K562 (cell line): ENCODE measurements at regions not wholly inside any gene's neighbourhood (a gene's known extent, or its start where the extent isn't known, plus 50 kb on each side); places are given as distances from the start of the nearest gene placed in this dataset.

Source experiments
- ATAC-seq: fragments of 200-7000 bp; cut with Tn5 transposase; 3 replicates; pipeline ENCODE4 v1.9.1; 2020; ENCODE audit warnings: moderate library complexity
- BruUV-seq: library from RNA; stranded (reverse); fragments of 400-500 nt; replicated peaks from 2 replicates; lab custom pipeline; 2021; lab: Mats Ljungman, UMichigan
- CTCF ChIA-PET: fragments of 300-600 bp; formaldehyde crosslinking; extraction: SDS; loops from one replicate; lab custom pipeline; 2021; ENCODE audit warnings: low intra/inter-chr PET ratio; lab: Yijun Ruan, JAX
- POLR2A ChIA-PET: fragments of 300-600, 350-650 bp; sonication (Branson Sonifier 250); formaldehyde crosslinking; extraction: SDS; loops from one replicate; lab custom pipeline; 2021; ENCODE audit warnings: antibody characterized with exemption, inconsistent platforms; lab: Yijun Ruan, JAX
- DNase-seq, 4 experiments: peaks; one replicate each; pipeline versions ENCODE4 v3.0.0 to v3.0.0-alpha.2; 2011 to 2018; ENCODE audit warnings: low spot score in 3 of 4, mixed read lengths in 3 of 4; ENCODE audit errors: extremely low read depth in 1 of 4
- FAIRE-seq: peaks from 2 replicates; lab custom pipeline; 2011; peaks lifted over from hg19 to GRCh38; lab: Jason Lieb, UNC
- H2AFZ ChIP-seq: 2 replicates; pipeline ENCODE4 v1.6.0; 2011; ENCODE audit warnings: low read depth, low read length, control low read depth, inconsistent platforms
- H3K27ac ChIP-seq: fragments of 200-600 bp; 3 replicates; pipeline ENCODE4 v1.8.0; 2011; ENCODE audit warnings: low read depth, mild to moderate bottlenecking, control low read depth, inconsistent platforms, low read length, moderate library complexity, mixed read lengths; ENCODE audit errors: extremely low read depth
- H3K27me3 ChIP-seq, 2 experiments: fragments of 300-600 bp in 1 of 2; 2 replicates in 1 of 2; 3 replicates in 1 of 2; pipeline versions ENCODE4 v1.6.0 to v1.8.0; 2011; ENCODE audit warnings: inconsistent platforms in 2 of 2, low read length in 2 of 2, mild to moderate bottlenecking in 1 of 2, mixed read lengths in 1 of 2, moderate library complexity in 1 of 2; ENCODE audit not compliant: control insufficient read depth in 2 of 2, insufficient read depth in 2 of 2
- H3K36me3 ChIP-seq: fragments of 300-600 bp; 3 replicates; pipeline ENCODE4 v1.8.0; 2011; ENCODE audit warnings: mild to moderate bottlenecking, low read length, inconsistent platforms; ENCODE audit not compliant: control insufficient read depth, insufficient read depth
- H3K4me1 ChIP-seq, 2 experiments: fragments of 200-600 bp in 1 of 2; replicated peaks in 1 of 2; 2 replicates in 1 of 2; 3 replicates in 1 of 2; pipeline versions ENCODE4 v1.5.1 to v1.8.0; 2011; ENCODE audit warnings: inconsistent platforms in 2 of 2, low read length in 2 of 2, mild to moderate bottlenecking in 1 of 2, mixed read lengths in 1 of 2, moderate library complexity in 1 of 2; ENCODE audit not compliant: control insufficient read depth in 2 of 2, insufficient read depth in 2 of 2
- H3K4me2 ChIP-seq: 2 replicates; pipeline ENCODE4 v1.6.1; 2011; ENCODE audit warnings: low read length, control low read depth, inconsistent platforms, mixed read lengths; ENCODE audit not compliant: insufficient read depth
- H3K4me3 ChIP-seq: fragments of 200-600 bp; sonication (generic), shearing (Covaris generic); 2 replicates; pipeline ENCODE4 v1.5.1; 2016; ENCODE audit warnings: control low read depth, inconsistent platforms
- H3K79me2 ChIP-seq: fragments of 200-600 bp; 3 replicates; pipeline ENCODE4 v1.8.0; 2011; ENCODE audit warnings: low read length, inconsistent platforms; ENCODE audit not compliant: control insufficient read depth, insufficient read depth
- H3K9ac ChIP-seq, 2 experiments: 2 replicates each; pipeline versions ENCODE4 v1.6.0 to v1.6.1; 2011; ENCODE audit warnings: low read depth in 2 of 2, low read length in 2 of 2, control low read depth in 1 of 2, inconsistent platforms in 1 of 2, mild to moderate bottlenecking in 1 of 2, mixed read lengths in 1 of 2; ENCODE audit not compliant: insufficient read depth in 1 of 2
- H3K9me1 ChIP-seq: one replicate; pipeline ENCODE4 v1.6.0; 2011; ENCODE audit warnings: inconsistent platforms, mild to moderate bottlenecking, low read length, moderate library complexity; ENCODE audit not compliant: control insufficient read depth, insufficient read depth
- H3K9me3 ChIP-seq: replicated peaks from 2 replicates; pipeline ENCODE4 v1.5.1; 2011; ENCODE audit warnings: low read depth, low read length, inconsistent platforms; ENCODE audit not compliant: control insufficient read depth, insufficient read depth
- H4K20me1 ChIP-seq: replicated peaks from 2 replicates; pipeline ENCODE4 v1.6.1; 2011; ENCODE audit warnings: low read length, inconsistent platforms, mixed read lengths; ENCODE audit not compliant: control insufficient read depth, insufficient read depth
- E2F1 ChIP-seq: sonication (generic); formaldehyde crosslinking; IDR thresholded peaks from 2 replicates; pipeline ENCODE4 v1.8.1; 2023; ENCODE audit warnings: mild to moderate bottlenecking, missing genetic modification reagents, moderate library complexity
- E2F4 ChIP-seq: sonication (generic); formaldehyde crosslinking; IDR thresholded peaks from 2 replicates; pipeline ENCODE4 v1.8.0; 2022; ENCODE audit warnings: mild to moderate bottlenecking, low read depth, missing genetic modification reagents
- FOXJ3 ChIP-seq: sonication (generic); formaldehyde crosslinking; IDR thresholded peaks from 2 replicates; pipeline ENCODE4 v1.4.0; 2020; ENCODE audit warnings: mild to moderate bottlenecking, missing genetic modification reagents
- NEUROD1 ChIP-seq: fragments of 150-350 bp; IDR thresholded peaks from 2 replicates; pipeline ENCODE4 v1.6.1; 2014; ENCODE audit warnings: borderline replicate concordance, low read length, low read depth; ENCODE audit not compliant: partially characterized antibody
- TFAM ChIP-seq: fragments of 250-450 bp; sonication (Bioruptor Pico); conservative IDR thresholded peaks from 2 replicates; pipeline ENCODE4 v1.5.0; 2021; ENCODE audit warnings: mild to moderate bottlenecking, moderate library complexity
- ZNF57 ChIP-seq: fragments of 450-650 bp; formaldehyde crosslinking; IDR thresholded peaks from 2 replicates; pipeline ENCODE4 v1.4.0; 2020; ENCODE audit warnings: mild to moderate bottlenecking, moderate library complexity
- WGBS: fragments of 100-300 bp; shearing (Covaris generic); methylation state at CpG from one replicate; pipeline ENCODE4 v1.1.6; 2016; ENCODE audit warnings: low coverage, mixed read lengths; ENCODE audit not compliant: insufficient coverage; ENCODE audit errors: missing lambda C conversion rate; 5-methylcytosine and 5-hydroxymethylcytosine counted together
- in situ Hi-C: fragments of 300-500 bp; cut with MboI; formaldehyde crosslinking; loops from 4 replicates; pipeline ENCODE4 v1.15.0; 2018; ENCODE audit warnings: inconsistent platforms, mixed read lengths
- intact Hi-C: fragments of 100-400 bp; cut with micrococcal nuclease; formaldehyde crosslinking; loops from 2 replicates; pipeline ENCODE4 v1.14.2; 2022

- TF ChIP-seq E2F1 (CRISPR knock-in tag), result no peak
- TF ChIP-seq NEUROD1, result no peak
- TF ChIP-seq, all 486 proteins: peak for 0
These were observed 242.1 kb upstream of the PPP1R3A start (continued) for GRCh38 chr7:114160925-114161324.

GRCh38 chr7:114158854-114159253 is 240.0 kb upstream of the PPP1R3A start:
- no peak for ATAC-seq
- WGBS, result 0% methylated on average over 1 of the region's 1 CpG
- H3K9ac ChIP-seq, result no peak overlapping the region
- H3K79me2 ChIP-seq, result no peaks in the 10 kb centered on the region
- no peaks in the 10 kb centered on the region for H4K20me1 ChIP-seq
- in situ Hi-C loops, result no loop called here
- no peak for FAIRE-seq
- H3K36me3 ChIP-seq, result no peaks in the 10 kb centered on the region
- H3K4me1 ChIP-seq, result no peaks in the 10 kb centered on the region
- H3K27me3 ChIP-seq, result no peaks in the 10 kb centered on the region
- no peaks in the 10 kb centered on the region for H3K9me3 ChIP-seq
- CTCF ChIA-PET, result no interaction called here
- no peak overlapping the region for H3K27ac ChIP-seq
- no TSS peak for BruUV-seq
- no peak overlapping the region for H3K4me3 ChIP-seq
- no peak for DNase-seq
- H2AFZ ChIP-seq, result no peak overlapping the region
- no peaks in the 10 kb centered on the region for H3K9me1 ChIP-seq
- TF ChIP-seq FOXJ3 (CRISPR knock-in tag) (no peak), E2F4 (CRISPR knock-in tag) (no peak), TFAM (no peak), ZNF57 (CRISPR knock-in tag) (no peak)
- intact Hi-C loops, result no loop called here
- POLR2A ChIA-PET, result no interaction called here
- H3K4me2 ChIP-seq, result no peak overlapping the region
